ENCODE measurements at regions not wholly inside any gene's neighbourhood (a gene's known extent, or its start where the extent isn't known, plus 50 kb on each side); places are given as distances from the start of the nearest gene placed in this dataset.
"Not testable (repeated sequence)": the region's sequence is repeated elsewhere in the genome, so short reads cannot be mapped to it uniquely, and the experiment has no call there.

GRCh38 chr4:163694385-163694784, 199.9 kb downstream of the TMA16 start:
- no peak for DNase-seq

DNA sequence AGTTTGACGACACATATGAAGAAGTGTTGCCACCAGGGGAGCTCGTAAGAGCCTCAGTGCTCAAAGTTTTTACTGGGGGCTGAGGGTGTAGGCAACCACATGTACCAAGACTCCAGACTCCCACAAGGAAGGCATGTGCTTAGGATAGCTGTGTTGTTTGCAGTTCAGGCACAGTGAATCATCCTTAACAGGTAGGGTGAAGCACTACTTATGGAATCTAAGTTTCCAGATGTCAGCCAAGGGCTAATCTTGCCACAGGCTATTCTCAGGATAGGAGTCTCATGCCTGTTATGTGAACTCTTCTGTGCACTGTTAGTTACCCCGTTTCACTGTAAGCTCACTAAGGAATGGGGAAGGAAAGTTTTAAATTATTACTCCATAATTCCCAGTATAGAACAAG, 202.6 kb downstream of the TMA16 start:
- DNase-seq: no peak

- DNase-seq: not testable (repeated sequence)
Measured at GRCh38 chr4:163700383-163700782, 205.9 kb downstream of the TMA16 start.

- DNase-seq: no peak
Measured at GRCh38 chr4:163701916-163702315, 207.4 kb downstream of the TMA16 start.

GRCh38 chr4:163702736-163703135, 208.2 kb downstream of the TMA16 start:
- DNase-seq: no peak

GRCh38 chr4:163703251-163703650, 208.8 kb downstream of the TMA16 start:
- no peak for DNase-seq

- DNase-seq: no peak
Measured at GRCh38 chr4:163707873-163708272, 213.4 kb downstream of the TMA16 start.

DNA sequence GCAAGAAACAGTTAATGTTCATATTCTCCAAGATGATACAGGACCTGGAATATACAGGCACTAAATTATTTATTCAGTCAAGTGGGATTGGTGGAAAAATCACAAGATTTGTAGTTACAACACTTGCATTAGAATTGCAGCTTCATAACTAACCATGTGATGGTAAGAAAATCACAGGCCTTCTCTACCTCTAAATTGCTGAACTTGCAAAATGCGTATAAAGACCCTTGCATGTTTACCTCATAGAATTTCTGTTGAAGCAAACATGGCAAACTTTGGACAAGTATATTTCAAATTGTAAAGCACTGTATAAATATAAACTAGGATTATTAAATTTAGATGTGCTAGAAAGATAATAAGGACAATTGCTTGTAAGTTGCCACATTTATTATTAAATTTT, 215.1 kb downstream of the TMA16 start:
- DNase-seq: no peak

- no peak for DNase-seq
Measured at GRCh38 chr4:163710158-163710557, 215.7 kb downstream of the TMA16 start.

DNA sequence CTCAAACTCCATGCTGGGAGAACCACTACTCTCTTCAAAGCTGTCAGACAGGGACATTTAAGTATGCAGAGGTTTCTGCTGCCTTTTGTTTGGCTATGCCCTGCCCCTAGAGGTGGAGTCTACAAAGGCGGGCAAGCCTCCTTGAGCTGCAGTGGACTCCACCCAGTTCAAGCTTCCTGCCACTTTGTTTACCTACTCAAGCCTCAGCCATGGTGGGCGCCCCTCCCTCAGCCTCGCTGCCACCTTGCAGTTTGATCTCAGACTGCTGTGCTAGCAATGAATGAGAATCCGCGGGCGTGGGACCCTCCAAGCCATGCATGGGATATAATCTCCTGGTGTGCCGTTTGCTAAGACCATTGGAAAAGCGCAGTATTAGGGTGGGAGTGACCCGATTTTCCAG, 230.0 kb downstream of the TMA16 start:
- DNase-seq: not testable (repeated sequence)

GRCh38 chr4:163726641-163727040, 232.2 kb downstream of the TMA16 start:
- no peak for DNase-seq

- no peak for DNase-seq
Measured at GRCh38 chr4:163731071-163731470, 236.6 kb downstream of the TMA16 start.

- DNase-seq: no peak
Measured at GRCh38 chr4:163732473-163732872, 238.0 kb downstream of the TMA16 start.

DNA sequence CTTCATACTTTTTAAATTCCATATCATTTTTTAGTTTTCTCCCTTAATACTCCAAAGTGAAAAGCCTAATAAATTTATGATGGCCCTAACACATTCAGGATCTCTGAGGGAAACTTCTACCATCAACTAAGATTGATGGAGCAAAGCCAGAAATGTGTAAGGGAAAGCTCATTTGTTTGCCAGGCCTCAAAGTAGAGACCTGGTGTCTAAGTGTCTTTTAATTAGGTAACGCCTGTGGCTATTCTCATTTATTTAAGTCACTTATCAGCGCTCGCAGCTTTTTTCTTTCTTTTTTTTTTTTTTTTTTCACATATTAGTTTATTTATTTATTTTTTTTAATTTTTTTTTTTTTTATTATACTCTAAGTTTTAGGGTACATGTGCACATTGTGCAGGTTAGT, 242.4 kb downstream of the TMA16 start:
- no peak for DNase-seq

- DNase-seq: not testable (repeated sequence)
Measured at GRCh38 chr4:163737846-163738245, 243.4 kb downstream of the TMA16 start.

DNA sequence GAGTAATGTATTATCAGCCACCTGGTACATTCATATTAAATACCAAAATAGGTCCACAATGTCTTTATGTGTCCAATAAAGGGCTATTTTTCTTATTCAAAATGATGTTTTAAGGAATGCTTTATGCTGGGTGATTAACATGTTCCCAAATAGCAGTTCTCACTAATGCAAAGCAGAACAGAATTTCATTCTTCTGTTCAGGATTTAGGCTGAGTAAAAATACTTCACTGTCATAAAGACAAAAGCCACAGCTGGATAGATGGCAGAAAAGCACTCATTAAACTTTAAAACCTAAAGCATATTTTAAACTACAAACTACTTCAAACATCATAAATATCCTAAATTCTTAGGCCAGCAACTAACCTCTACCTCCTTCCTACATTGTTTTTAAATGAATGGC, 244.0 kb downstream of the TMA16 start:
- no peak for DNase-seq

DNA sequence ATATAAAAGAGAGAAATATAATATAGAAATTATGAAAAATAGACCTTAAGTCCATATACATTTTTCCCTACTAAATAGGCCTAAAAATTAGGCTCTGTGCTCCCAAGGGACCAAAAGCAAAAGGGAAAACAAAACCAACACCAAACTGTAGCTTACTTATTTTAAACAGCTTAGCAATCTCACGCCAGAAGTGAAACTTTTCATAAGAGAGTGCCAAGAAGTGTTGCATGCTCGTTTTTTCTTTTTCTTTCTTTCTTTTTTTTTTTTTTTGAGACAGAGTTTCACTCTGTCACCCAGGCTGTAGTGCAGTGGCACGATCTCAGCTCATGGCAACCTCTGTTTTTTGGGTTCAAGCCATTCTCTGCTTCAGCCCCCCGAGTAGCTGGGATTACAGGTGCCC, 250.4 kb downstream of the TMA16 start:
- no peak for DNase-seq

DNA sequence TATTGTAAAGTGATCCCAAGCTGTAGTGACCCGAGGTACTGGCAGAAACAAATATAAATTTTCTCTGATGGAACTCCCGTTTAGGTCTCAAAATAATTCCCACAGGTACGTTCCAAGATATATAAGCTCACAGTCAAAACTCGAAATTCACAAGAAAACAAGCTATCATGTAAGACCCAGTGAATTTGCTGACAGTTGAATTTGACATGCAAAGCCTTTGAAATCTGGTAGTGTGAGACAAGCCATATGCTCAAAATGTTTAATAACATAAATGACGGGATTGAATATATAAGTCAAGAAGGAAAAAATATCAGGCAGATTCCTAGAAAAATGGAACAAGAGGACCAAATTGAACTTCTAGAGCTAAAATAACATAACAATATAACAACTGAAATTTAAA, 252.8 kb downstream of the TMA16 start:
- DNase-seq: no peak

GRCh38 chr4:163747886-163748285, 253.4 kb downstream of the TMA16 start:
- no peak for DNase-seq

- no peak for DNase-seq
Measured at GRCh38 chr4:163748449-163748848, 254.0 kb downstream of the TMA16 start.

- no peak for DNase-seq
Measured at GRCh38 chr4:163755013-163755412, 260.5 kb downstream of the TMA16 start.

DNA sequence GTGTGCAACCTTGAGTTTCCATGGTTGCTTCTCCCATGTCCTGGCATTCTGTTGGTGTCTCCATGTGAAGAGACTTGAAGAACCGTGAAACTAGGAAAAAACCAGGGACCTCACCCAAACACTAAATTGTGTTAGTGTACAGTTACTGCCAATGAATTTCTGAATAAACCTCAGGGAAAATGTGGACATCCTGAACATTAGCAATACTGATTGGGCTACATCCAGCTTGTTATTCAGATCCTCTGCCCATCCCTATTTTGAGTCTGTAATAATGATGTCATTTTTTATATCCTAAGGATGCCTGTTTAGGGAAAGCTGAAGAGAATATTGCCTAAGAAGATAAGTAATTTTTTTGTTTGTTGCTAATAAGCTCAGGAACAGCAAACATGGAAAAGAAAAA, 262.7 kb downstream of the TMA16 start:
- no peak for DNase-seq

GRCh38 chr4:163758032-163758431, 263.5 kb downstream of the TMA16 start:
- DNase-seq: no peak

GRCh38 chr4:163762741-163763140, 268.3 kb downstream of the TMA16 start:
- no peak for DNase-seq

DNA sequence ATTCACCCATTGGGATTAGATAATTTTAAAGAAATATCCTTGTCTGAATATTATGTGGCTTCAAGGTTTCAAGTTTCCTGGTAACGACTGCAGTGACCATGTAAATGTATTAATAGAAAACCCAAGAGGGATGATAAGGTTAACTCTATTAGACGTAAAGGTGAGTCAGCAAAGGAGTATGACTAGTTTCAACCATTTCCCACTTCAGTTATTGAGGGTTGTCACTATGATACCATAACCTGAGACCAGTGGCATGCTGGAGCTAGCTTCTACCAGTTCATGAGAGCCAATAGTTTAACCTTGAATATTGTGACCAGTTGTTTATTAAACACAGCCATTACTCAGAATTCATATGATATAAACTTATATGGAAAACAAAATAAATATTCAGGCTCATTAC, 270.1 kb downstream of the TMA16 start:
- no peak for DNase-seq

GRCh38 chr4:163768014-163768413, 273.5 kb downstream of the TMA16 start:
- DNase-seq: no peak
